Omental fat pad (tissue), 3 donors: ENCODE measurements at regions not wholly inside any gene's neighbourhood (a gene's known extent, or its start where the extent isn't known, plus 50 kb on each side); places are given as distances from the start of the nearest gene placed in this dataset.

ENCODE experiments used
- ATAC-seq: fragments of 150-250 bp; one replicate; pipeline ENCODE4 v1.9.1; 2016; ENCODE audit warnings: mild to moderate bottlenecking, moderate library complexity; ENCODE audit not compliant: low FRiP score
- DNase-seq: peaks from one replicate; pipeline ENCODE4 v3.0.0-alpha.2; 2019; ENCODE audit warnings: low spot score
- CTCF ChIP-seq, 3 donors: fragments of 450-650 bp; IDR thresholded peaks; one replicate each; pipeline ENCODE4 v1.5.1; 2016 to 2017; ENCODE audit warnings: antibody characterized with exemption in 3 of 3, mild to moderate bottlenecking in 3 of 3, moderate library complexity in 2 of 3

GRCh38 chr15:60130398-60130797, 126.3 kb downstream of the FOXB1 start:
- ATAC-seq (no peak), DNase-seq (no peak)
- TF ChIP-seq CTCF (IDR thresholded peaks at IDR 0.05), result no peak

GRCh38 chr15:60130821-60131220, 126.7 kb downstream of the FOXB1 start:
- no peak for DNase-seq
- no peak for ATAC-seq
- no peak for TF ChIP-seq CTCF (IDR thresholded peaks at IDR 0.05)

GRCh38 chr15:60134609-60135008, 130.5 kb downstream of the FOXB1 start:
- DNase-seq (no peak), ATAC-seq (no peak)
- TF ChIP-seq CTCF (IDR thresholded peaks at IDR 0.05), result no peak

GRCh38 chr15:60135961-60136360, 131.8 kb downstream of the FOXB1 start:
- DNase-seq (no peak), ATAC-seq (no peak)
- TF ChIP-seq CTCF (IDR thresholded peaks at IDR 0.05), result no peak

- DNase-seq (no peak), ATAC-seq (no peak)
- no peak for TF ChIP-seq CTCF (IDR thresholded peaks at IDR 0.05)
These were observed 133.7 kb downstream of the FOXB1 start for GRCh38 chr15:60137711-60138396.

- no peak for TF ChIP-seq CTCF (IDR thresholded peaks at IDR 0.05)
- ATAC-seq (no peak), DNase-seq (no peak)
These were observed 134.4 kb downstream of the FOXB1 start for GRCh38 chr15:60138397-60138968.

GRCh38 chr15:60152386-60152785, 148.3 kb downstream of the FOXB1 start:
- DNase-seq (no peak), ATAC-seq (no peak)
- no peak for TF ChIP-seq CTCF (IDR thresholded peaks at IDR 0.05)
